SKM-1 (cell line): ENCODE measurements at regions not wholly inside any gene's neighbourhood (a gene's known extent, or its start where the extent isn't known, plus 50 kb on each side); places are given as distances from the start of the nearest gene placed in this dataset.
"Not testable (repeated sequence)": the region's sequence is repeated elsewhere in the genome, so short reads cannot be mapped to it uniquely, and the experiment has no call there.

Experiments
- DNase-seq: peaks from one replicate; lab custom pipeline; 2025; ENCODE audit not compliant: unreplicated experiment; lab: John Stamatoyannopoulos, UW

DNA sequence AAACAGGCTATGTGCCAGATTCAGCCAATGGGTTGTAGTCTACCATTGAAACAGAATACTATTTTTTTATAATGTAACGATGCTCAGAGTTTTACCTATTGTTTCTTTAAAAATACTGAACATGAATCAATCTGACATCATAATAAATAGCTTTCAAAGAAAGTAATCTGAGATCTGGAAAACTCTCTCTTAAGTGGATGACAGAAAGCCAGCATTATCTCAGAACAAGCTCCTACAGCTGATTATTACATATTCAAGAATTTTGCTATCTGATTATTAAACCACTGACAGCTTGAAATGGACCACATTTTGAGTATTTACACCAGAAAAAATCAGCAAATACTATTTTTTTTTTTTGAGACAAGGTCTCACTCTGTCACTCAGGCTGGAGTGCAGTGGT, 484.2 kb upstream of the SOX9 start:
- no peak for DNase-seq

DNA sequence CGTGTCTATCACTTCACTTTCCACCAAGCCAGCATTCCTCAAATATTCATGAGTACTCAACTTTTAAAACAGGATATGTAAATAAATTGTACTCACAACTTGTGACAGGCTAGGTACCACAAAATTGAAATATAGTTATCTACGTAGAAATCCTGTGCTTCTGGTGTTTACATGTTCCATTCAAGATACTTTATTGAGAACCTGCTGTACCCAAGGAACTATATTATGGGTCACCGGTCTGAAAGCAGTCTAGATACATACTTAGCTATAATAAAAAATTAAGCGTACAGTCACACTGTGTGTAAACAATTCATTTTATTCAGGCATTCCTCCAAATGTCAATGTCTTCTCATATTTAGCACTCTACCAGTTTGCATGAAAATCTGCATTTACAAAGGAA, 482.2 kb upstream of the SOX9 start:
- DNase-seq = no peak

GRCh38 chr17:71639865-71640264, 481.0 kb upstream of the SOX9 start:
- DNase-seq = no peak

GRCh38 chr17:71646890-71647289, 473.9 kb upstream of the SOX9 start:
- DNase-seq = not testable (repeated sequence)

DNA sequence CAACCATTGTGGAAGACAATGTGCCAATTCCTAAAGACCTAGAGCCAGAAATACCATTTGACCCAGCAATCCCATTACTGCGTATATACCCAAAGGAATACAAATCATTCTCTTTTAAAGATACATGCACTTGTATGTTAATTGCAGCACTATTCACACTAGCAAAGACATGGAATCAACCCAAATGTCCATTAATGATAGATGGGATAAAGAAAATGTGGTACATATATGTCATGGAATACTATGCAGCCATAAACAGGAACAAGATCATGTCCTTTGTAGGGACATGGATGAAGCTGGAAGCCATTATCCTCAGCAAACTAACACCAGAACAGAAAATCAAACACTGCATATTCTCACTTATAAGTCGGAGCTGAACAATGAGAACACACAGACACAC, 472.5 kb upstream of the SOX9 start:
- DNase-seq = not testable (repeated sequence)

- DNase-seq = no peak
These were observed 470.9 kb upstream of the SOX9 start for GRCh38 chr17:71649941-71650350.

DNA sequence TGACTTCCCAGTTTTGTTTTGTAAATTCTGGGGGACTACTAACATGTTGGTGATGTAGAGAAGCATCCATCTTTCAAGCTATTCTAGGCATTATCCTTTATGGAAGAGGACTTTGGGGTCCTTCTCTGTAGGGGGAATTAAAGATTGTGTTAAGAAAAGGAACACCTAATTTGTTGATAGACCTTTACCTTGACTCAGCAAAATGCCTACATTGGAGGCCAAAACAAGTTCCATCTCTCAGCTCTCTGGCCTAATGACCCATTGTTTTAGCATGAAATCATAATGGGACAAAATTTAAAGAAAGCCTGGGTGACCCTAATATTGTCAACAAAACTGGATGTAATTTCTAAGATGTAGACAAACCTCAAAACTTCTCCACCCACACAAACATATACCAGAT, 465.3 kb upstream of the SOX9 start:
- DNase-seq = no peak

- no peak for DNase-seq
These were observed 463.6 kb upstream of the SOX9 start for GRCh38 chr17:71656964-71657858.

GRCh38 chr17:71658996-71659395, 461.8 kb upstream of the SOX9 start:
- no peak for DNase-seq

DNA sequence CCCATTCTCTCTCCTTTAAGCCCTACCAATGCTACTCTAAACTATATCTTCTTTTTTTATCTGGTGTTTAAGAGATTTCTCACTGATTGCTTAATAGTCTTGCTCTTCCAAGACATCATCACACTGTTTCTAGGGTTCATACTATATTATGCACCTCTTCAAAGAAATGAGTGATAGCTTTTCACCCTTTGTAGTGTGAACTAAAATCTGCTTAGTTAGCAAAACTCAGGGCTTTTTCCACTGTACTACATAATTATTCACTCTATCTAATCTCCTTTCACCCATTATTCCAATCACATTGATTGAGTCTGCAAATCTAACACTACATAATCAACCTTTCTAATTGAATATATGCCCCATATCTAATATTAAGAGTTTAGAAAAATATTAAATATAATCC, 456.0 kb upstream of the SOX9 start:
- no peak for DNase-seq

DNA sequence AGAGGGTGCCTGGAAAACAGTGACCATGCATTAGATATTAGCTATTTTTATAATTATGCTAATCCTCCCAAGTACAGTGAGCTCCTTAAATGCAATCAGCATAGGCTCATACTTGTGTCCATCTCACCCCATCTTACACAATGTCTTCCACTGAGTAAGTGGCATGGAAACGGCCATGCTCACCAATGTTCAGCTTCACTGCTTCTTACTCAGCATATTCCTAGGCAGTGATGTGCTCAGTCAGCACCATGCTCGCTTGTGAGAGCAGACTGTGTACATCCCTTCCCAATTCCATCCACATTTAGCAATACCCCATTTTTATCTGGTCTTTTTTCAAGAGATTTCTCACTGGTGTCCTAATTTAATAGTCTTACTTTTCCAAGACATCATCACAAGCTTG, 454.8 kb upstream of the SOX9 start:
- no peak for DNase-seq

DNA sequence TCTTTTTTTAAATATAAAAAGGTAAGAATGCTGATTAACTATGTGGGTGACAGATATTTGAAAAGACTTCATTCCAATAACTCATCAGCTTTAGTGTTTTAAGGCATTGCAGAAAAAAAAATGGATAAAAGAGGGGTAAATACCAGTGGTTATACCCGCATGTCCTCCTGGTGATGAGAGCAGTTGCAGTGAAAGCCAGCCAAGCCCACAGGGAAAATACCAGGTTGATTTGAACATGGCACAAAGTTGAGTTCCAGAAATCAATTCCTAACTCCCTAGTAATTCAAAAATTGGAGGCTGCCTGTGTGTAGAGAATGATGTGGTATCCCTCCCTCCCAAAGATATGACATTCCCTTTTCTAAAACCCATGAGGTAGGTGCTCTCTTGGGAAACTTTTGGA, 453.2 kb upstream of the SOX9 start:
- no peak for DNase-seq

DNA sequence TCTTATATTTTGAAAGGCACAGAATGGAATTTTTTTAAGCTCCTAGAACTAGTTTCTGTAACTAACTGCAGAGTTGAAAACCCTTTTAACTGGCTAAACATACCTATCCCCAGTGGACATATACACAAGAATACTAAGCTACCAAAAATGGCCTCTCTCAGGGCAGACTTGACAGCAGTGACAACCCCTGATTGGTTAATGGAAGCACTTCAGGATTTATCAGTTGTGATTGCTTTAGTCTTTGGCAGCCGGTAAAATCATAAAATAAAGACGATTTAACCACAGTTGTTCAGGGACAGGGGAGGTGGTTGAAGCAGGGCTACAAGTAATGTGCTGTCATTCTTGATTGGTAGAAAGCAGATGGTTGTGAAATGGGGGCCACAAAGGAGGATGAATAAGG, 452.0 kb upstream of the SOX9 start:
- no peak for DNase-seq

- DNase-seq = no peak
These were observed 443.4 kb upstream of the SOX9 start for GRCh38 chr17:71677439-71677838.

- DNase-seq = no peak
These were observed 441.0 kb upstream of the SOX9 start for GRCh38 chr17:71679832-71680231.

DNA sequence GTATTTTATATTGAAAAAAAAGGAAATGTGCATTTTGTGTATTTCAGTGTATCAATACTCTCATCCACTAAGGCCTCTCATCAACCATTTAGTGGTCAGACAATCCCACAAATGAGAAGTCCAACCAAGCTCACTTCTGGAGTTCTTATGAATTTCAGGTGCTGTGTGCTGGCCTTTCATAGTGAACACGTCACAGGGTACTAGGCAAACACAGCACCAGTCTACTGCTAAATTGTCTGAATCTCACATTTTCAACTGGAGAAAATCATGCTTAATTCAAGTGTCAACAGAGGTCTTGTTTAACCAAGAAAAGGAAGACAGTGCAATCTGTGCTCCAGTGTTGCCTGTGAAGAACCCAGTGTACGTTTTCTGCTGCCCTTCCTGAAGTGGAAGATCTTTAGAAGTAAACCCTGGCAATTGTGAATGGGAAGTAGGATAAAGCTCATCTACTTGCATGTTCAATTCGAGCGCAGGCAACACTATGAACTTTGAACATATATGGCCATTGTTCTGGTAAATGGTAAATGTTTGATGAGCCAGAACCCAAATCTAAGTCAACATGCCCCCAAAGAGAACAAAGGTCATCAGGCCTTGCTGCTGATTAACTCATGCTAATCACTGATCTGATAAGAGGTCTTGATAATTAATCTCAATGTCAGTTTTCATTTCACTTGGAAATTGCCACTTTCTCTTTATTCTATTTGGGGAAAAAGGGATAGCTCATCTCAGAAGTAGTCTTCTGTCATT, 439.2 kb upstream of the SOX9 start:
- no peak for DNase-seq

GRCh38 chr17:71682174-71682494, 438.7 kb upstream of the SOX9 start:
- no peak for DNase-seq

GRCh38 chr17:71689782-71690181, 431.0 kb upstream of the SOX9 start:
- no peak for DNase-seq

GRCh38 chr17:71699907-71700306, 420.9 kb upstream of the SOX9 start:
- no peak for DNase-seq

DNA sequence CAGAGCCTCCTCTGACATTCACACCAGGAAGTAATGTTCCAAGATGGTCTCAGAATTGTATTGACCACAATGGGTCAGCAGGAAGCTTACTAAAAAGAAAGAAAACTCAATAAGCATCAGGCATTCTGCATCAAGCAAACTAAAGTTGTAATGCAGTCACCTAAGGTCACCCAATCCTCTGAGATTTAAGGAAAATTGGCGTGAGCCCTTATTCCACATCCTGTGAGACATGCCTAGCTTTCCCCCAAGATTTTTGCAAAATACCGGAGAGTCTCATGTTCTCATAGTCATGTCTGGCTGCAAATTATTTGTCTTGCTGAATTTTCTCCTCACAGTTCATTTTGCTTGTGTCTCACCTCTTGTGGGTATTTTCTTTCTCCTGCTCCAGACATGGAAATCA, 417.1 kb upstream of the SOX9 start:
- no peak for DNase-seq

DNA sequence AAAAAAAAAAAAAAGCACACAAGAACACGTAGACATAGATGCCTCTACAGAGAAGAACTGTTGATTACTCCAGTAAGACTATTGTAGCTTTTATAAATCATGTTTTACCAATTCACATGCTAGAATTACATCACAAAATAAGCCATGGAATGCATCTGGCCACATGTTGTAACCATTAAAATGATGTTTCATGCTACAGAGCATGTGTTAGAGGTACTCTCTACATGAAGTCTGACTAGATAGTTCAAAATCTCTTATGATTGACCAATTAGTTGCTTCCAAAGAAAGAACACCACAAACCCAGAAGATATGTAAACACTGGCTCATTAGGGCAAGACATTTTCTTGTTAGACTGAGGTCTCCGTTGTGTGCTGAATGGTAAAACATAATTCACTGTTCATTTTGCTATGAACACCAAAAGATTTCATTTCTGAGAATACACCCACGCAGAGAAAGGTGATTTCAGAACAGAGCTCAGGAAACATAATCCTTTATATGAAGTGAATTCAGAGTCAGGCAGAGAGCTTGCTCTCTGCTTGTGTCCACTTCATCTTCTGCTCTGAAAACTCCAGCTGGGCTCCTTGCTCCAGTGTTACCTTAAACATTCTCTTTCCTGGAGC, 411.4 kb upstream of the SOX9 start:
- no peak for DNase-seq

- DNase-seq = no peak
These were observed 410.9 kb upstream of the SOX9 start for GRCh38 chr17:71709946-71710345.
